IMR-90 (cell line): ENCODE measurements at regions not wholly inside any gene's neighbourhood (a gene's known extent, or its start where the extent isn't known, plus 50 kb on each side); places are given as distances from the start of the nearest gene placed in this dataset.

Experiments used
- ATAC-seq: fragments of 200-7000 bp; cut with Tn5 transposase; 2 replicates; pipeline ENCODE4 v1.9.1; 2020; ENCODE audit warnings: low read depth, mild to moderate bottlenecking, moderate library complexity
- BruUV-seq: library from RNA; stranded (reverse); fragments of 400-500 nt; replicated peaks from 2 replicates; lab custom pipeline; 2021; lab: Mats Ljungman, UMichigan
- CTCF ChIA-PET: fragments of 300-600 bp; formaldehyde crosslinking; extraction: SDS; loops from one replicate; lab custom pipeline; 2021; ENCODE audit warnings: antibody characterized with exemption; lab: Yijun Ruan, JAX
- POLR2A ChIA-PET: fragments of 300-600 bp; sonication (Branson Sonifier 250); formaldehyde crosslinking; loops from one replicate; lab custom pipeline; 2022; ENCODE audit warnings: antibody characterized with exemption; ENCODE audit not compliant: unreplicated experiment; lab: Charles Lee
- DNase-seq: peaks from one replicate; pipeline ENCODE4 v3.0.0; 2013
- H2AFZ ChIP-seq: replicated peaks from 2 replicates; pipeline ENCODE3; 2013; ENCODE audit warnings: low read length, mild to moderate bottlenecking; ENCODE audit not compliant: poor library complexity
- H2AK5ac ChIP-seq: 2 replicates; pipeline ENCODE4 v1.6.1; 2013; ENCODE audit warnings: low read depth, low read length, inconsistent platforms
- H2AK9ac ChIP-seq: replicated peaks from 2 replicates; pipeline ENCODE3; 2013; ENCODE audit warnings: mild to moderate bottlenecking, low read depth, low read length, moderate library complexity; ENCODE audit not compliant: poor library complexity
- H2BK120ac ChIP-seq: 2 replicates; pipeline ENCODE4 v1.6.1; 2013; ENCODE audit warnings: low read depth, low read length, inconsistent platforms
- H2BK15ac ChIP-seq: 3 replicates; pipeline ENCODE4 v1.6.1; 2013; ENCODE audit warnings: low read depth, low read length, inconsistent platforms
- H2BK20ac ChIP-seq: 2 replicates; pipeline ENCODE4 v1.6.1; 2013; ENCODE audit warnings: low read depth, mild to moderate bottlenecking, inconsistent platforms, low read length, moderate library complexity
- H2BK5ac ChIP-seq: 2 replicates; pipeline ENCODE4 v1.6.1; 2013; ENCODE audit warnings: mild to moderate bottlenecking, low read depth, low read length, inconsistent platforms; ENCODE audit not compliant: poor library complexity, severe bottlenecking
- H3K14ac ChIP-seq: replicated peaks from 2 replicates; pipeline ENCODE4 v1.6.1; 2013; ENCODE audit warnings: low read depth, low read length, inconsistent platforms
- H3K18ac ChIP-seq: 2 replicates; pipeline ENCODE4 v1.6.1; 2013; ENCODE audit warnings: low read depth, low read length, control low read depth
- H3K23ac ChIP-seq: 2 replicates; pipeline ENCODE4 v1.6.1; 2013; ENCODE audit warnings: low read depth, low read length, inconsistent platforms
- H3K27ac ChIP-seq: 2 replicates; pipeline ENCODE4 v1.5.1; 2013; ENCODE audit warnings: mild to moderate bottlenecking, control low read depth, low read length; ENCODE audit not compliant: insufficient read depth
- H3K27me3 ChIP-seq: 2 replicates; pipeline ENCODE4 v1.6.1; 2013; ENCODE audit warnings: low read length; ENCODE audit not compliant: control insufficient read depth, insufficient read depth
- H3K36me3 ChIP-seq: 2 replicates; pipeline ENCODE4 v1.6.1; 2013; ENCODE audit warnings: low read length, mixed read lengths; ENCODE audit not compliant: control insufficient read depth, insufficient read depth
- H3K4ac ChIP-seq: 2 replicates; pipeline ENCODE4 v1.6.1; 2013; ENCODE audit warnings: low read depth, low read length, inconsistent platforms
- H3K4me1 ChIP-seq: 2 replicates; pipeline ENCODE4 v1.6.1; 2013; ENCODE audit warnings: low read length, mixed read lengths; ENCODE audit not compliant: control insufficient read depth, insufficient read depth
- H3K4me2 ChIP-seq: 2 replicates; pipeline ENCODE4 v1.6.1; 2013; ENCODE audit warnings: low read depth, mild to moderate bottlenecking, control low read depth, low read length, moderate library complexity
- H3K4me3 ChIP-seq: 2 replicates; pipeline ENCODE4 v1.5.1; 2013; ENCODE audit warnings: low read depth, mild to moderate bottlenecking, control low read depth, low read length, moderate library complexity; ENCODE audit not compliant: insufficient read depth
- H3K56ac ChIP-seq: 2 replicates; pipeline ENCODE4 v1.6.1; 2013; ENCODE audit warnings: low read length, inconsistent platforms; ENCODE audit not compliant: insufficient read depth; ENCODE audit errors: extremely low read depth
- H3K79me1 ChIP-seq, 2 experiments: 2 replicates each; pipeline ENCODE4 v1.6.1; 2013; ENCODE audit warnings: low read length in 2 of 2, inconsistent platforms in 1 of 2, low read depth in 1 of 2
- H3K9ac ChIP-seq: 2 replicates; pipeline ENCODE4 v1.6.1; 2013; ENCODE audit warnings: low read depth, low read length, control low read depth
- H3K9me1 ChIP-seq: 2 replicates; pipeline ENCODE4 v1.6.1; 2013; ENCODE audit warnings: low read length, inconsistent platforms; ENCODE audit not compliant: insufficient read depth
- H3K9me3 ChIP-seq: 2 replicates; pipeline ENCODE4 v1.6.1; 2013; ENCODE audit warnings: low read length; ENCODE audit not compliant: control insufficient read depth, insufficient read depth
- H4K20me1 ChIP-seq: 2 replicates; pipeline ENCODE4 v1.6.1; 2013; ENCODE audit warnings: low read length, inconsistent platforms; ENCODE audit not compliant: insufficient read depth
- H4K5ac ChIP-seq: 2 replicates; pipeline ENCODE4 v1.6.1; 2013; ENCODE audit warnings: mild to moderate bottlenecking, low read depth, low read length, control low read depth
- H4K8ac ChIP-seq, 2 experiments: 2 replicates each; pipeline ENCODE4 v1.6.1; 2013; ENCODE audit warnings: low read depth in 2 of 2, low read length in 2 of 2, control low read depth in 1 of 2, inconsistent platforms in 1 of 2
- H4K91ac ChIP-seq: 2 replicates; pipeline ENCODE4 v1.6.1; 2013; ENCODE audit warnings: low read depth, low read length, inconsistent platforms; ENCODE audit not compliant: insufficient read depth
- POLR2A ChIP-seq: IDR thresholded peaks from 2 replicates; pipeline ENCODE4 v1.6.1; 2012; ENCODE audit warnings: mild to moderate bottlenecking, low read depth, low read length
- RAD21 ChIP-seq: IDR thresholded peaks from 2 replicates; pipeline ENCODE4 v1.6.1; 2012; ENCODE audit warnings: low read length, improper control_type of control experiment
- RFX5 ChIP-seq: IDR thresholded peaks from 2 replicates; pipeline ENCODE4 v1.8.0; 2012; ENCODE audit warnings: low read depth, mild to moderate bottlenecking, low read length, moderate library complexity
- SMC3 ChIP-seq: fragments of 150-350 bp; IDR thresholded peaks from 2 replicates; pipeline ENCODE4 v1.6.1; 2016; ENCODE audit warnings: low read depth, mild to moderate bottlenecking, antibody characterized with exemption, low read length, moderate library complexity
- WGBS, 2 experiments: methylation state at CpG; one replicate each; pipeline versions ENCODE4 v1.1.5 to v1.1.7; 2013; ENCODE audit warnings: missing lambda C conversion rate in 2 of 2; ENCODE audit not compliant: insufficient read length in 1 of 2; ENCODE audit errors: extremely low coverage in 2 of 2; 5-methylcytosine and 5-hydroxymethylcytosine counted together
- dilution Hi-C: fragments of 300-500 bp; cut with HindIII; formaldehyde crosslinking; loops from one replicate; pipeline ENCODE4 v1.14.3; 2018; ENCODE audit warnings: low sequenced_read_pairs; ENCODE audit not compliant: unreplicated experiment
- in situ Hi-C: fragments of 300-500 bp; cut with MboI; formaldehyde crosslinking; loops from 3 replicates; pipeline ENCODE4 v1.14.3; 2019; ENCODE audit warnings: low sequenced_read_pairs, inconsistent platforms, mixed read lengths
- intact Hi-C: fragments of 100-400 bp; cut with micrococcal nuclease; formaldehyde crosslinking; loops from 2 replicates; pipeline ENCODE4 v1.10.0; 2022
- TF ChIP-seq, protein P1 (sequence below): conservative IDR thresholded peaks from 2 replicates; pipeline ENCODE4 v1.5.1; 2012; ENCODE audit warnings: mild to moderate bottlenecking, low read depth, low read length, improper control_type of control experiment

GRCh38 chr10:6669269-6669859 is 89.3 kb upstream of the PRKCQ start:
- POLR2A ChIA-PET, result no interaction called here
- H3K4me2 ChIP-seq, result no peak overlapping the region
- H4K8ac ChIP-seq, result no peak overlapping the region
- DNase-seq (peak; percentile 73), ATAC-seq (peak; percentile 89)
- no peak overlapping the region for H3K9ac ChIP-seq
- no peaks in the 10 kb centered on the region for H3K4me1 ChIP-seq
- H3K23ac ChIP-seq, result no peak overlapping the region
- no peak overlapping the region for H3K18ac ChIP-seq
- no peak overlapping the region for H2AK5ac ChIP-seq
- no peak overlapping the region for H2BK5ac ChIP-seq
- H3K27ac ChIP-seq, result no peak overlapping the region
- H2AK9ac ChIP-seq, result no peak overlapping the region
- no peak overlapping the region for H3K4ac ChIP-seq
- H3K4me3 ChIP-seq, result no peak overlapping the region
- intact Hi-C loops, result loop anchor here (1.0 to 2.0 kb wide), 2 partner anchors 748 to 1017 kb away; no protein-coding TSS in a partner anchor
- CTCF ChIA-PET, result no interaction called here
- no CpG with 5 or more reads among the region's 5 CpGs for WGBS, 2 experiments
- H4K5ac ChIP-seq, result no peak overlapping the region
- no peaks in the 10 kb centered on the region for H4K20me1 ChIP-seq
- in situ Hi-C loops, result loop anchor here (5.0 kb wide), 1 partner anchor 247 kb away; no protein-coding TSS in a partner anchor
- dilution Hi-C loops, result no loop called here
- H3K79me1 ChIP-seq, result no peaks in the 10 kb centered on the region
- H3K14ac ChIP-seq, result no peak overlapping the region
- TF ChIP-seq SMC3 (peak; percentile 84), POLR2A (no peak), RFX5 (no peak), RAD21 (peak; percentile 76)
- TF ChIP-seq, protein P1, sequence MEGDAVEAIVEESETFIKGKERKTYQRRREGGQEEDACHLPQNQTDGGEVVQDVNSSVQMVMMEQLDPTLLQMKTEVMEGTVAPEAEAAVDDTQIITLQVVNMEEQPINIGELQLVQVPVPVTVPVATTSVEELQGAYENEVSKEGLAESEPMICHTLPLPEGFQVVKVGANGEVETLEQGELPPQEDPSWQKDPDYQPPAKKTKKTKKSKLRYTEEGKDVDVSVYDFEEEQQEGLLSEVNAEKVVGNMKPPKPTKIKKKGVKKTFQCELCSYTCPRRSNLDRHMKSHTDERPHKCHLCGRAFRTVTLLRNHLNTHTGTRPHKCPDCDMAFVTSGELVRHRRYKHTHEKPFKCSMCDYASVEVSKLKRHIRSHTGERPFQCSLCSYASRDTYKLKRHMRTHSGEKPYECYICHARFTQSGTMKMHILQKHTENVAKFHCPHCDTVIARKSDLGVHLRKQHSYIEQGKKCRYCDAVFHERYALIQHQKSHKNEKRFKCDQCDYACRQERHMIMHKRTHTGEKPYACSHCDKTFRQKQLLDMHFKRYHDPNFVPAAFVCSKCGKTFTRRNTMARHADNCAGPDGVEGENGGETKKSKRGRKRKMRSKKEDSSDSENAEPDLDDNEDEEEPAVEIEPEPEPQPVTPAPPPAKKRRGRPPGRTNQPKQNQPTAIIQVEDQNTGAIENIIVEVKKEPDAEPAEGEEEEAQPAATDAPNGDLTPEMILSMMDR, result peak; percentile 83
- no peaks in the 10 kb centered on the region for H3K9me1 ChIP-seq
- no peak overlapping the region for H2AFZ ChIP-seq
- H2BK20ac ChIP-seq, result no peak overlapping the region
- H3K56ac ChIP-seq, result no peak overlapping the region
- no TSS peak for BruUV-seq
- no peak overlapping the region for H2BK120ac ChIP-seq
- no peaks in the 10 kb centered on the region for H3K36me3 ChIP-seq
- no peaks in the 10 kb centered on the region; the same call in 1 of the 2 replicates for H3K27me3 ChIP-seq
- no peak overlapping the region for H4K91ac ChIP-seq
- H3K9me3 ChIP-seq, result no peaks in the 10 kb centered on the region
- H2BK15ac ChIP-seq, result no peak overlapping the region
